Mucosa of rectum (tissue), 2 donors: ENCODE measurements at regions not wholly inside any gene's neighbourhood (a gene's known extent, or its start where the extent isn't known, plus 50 kb on each side); places are given as distances from the start of the nearest gene placed in this dataset.

ENCODE experiments used
- H3K27ac ChIP-seq, 2 donors: one replicate each; pipeline ENCODE4 v1.7.0; 2013; ENCODE audit warnings: inconsistent platforms in 2 of 2, low read depth in 2 of 2, low read length in 2 of 2
- H3K27me3 ChIP-seq, 2 donors: one replicate each; pipeline ENCODE4 v1.7.0; 2013; ENCODE audit warnings: low read length in 2 of 2; ENCODE audit not compliant: control insufficient read depth in 2 of 2, insufficient read depth in 2 of 2
- H3K36me3 ChIP-seq, 2 donors: one replicate each; pipeline ENCODE4 v1.7.0; 2013; ENCODE audit warnings: low read length in 2 of 2; ENCODE audit not compliant: control insufficient read depth in 2 of 2, insufficient read depth in 2 of 2
- H3K4me1 ChIP-seq, 2 donors: one replicate each; pipeline ENCODE4 v1.7.0; 2013; ENCODE audit warnings: low read length in 2 of 2, mild to moderate bottlenecking in 1 of 2; ENCODE audit not compliant: control insufficient read depth in 2 of 2, insufficient read depth in 2 of 2
- H3K4me3 ChIP-seq, 2 donors: one replicate each; pipeline ENCODE4 v1.7.0; 2013; ENCODE audit warnings: low read length in 2 of 2
- H3K9ac ChIP-seq, 2 donors: one replicate each; pipeline ENCODE4 v1.7.0; 2013; ENCODE audit warnings: low read length in 2 of 2, low read depth in 1 of 2, mild to moderate bottlenecking in 1 of 2
- H3K9me3 ChIP-seq, 2 donors: one replicate each; pipeline ENCODE4 v1.7.0; 2013; ENCODE audit warnings: low read length in 2 of 2; ENCODE audit not compliant: control insufficient read depth in 2 of 2
- donor health status: healthy.
- donor health status: Normal muscosa, but diverticular disease.

GRCh38 chr9:16210440-16210839, 657.6 kb downstream of the CCDC171 start:
- no peaks in the 10 kb centered on the region for H3K27me3 ChIP-seq
- H3K4me3 ChIP-seq: no peak overlapping the region
- no peaks in the 10 kb centered on the region for H3K36me3 ChIP-seq
- no peak overlapping the region for H3K9ac ChIP-seq
- H3K27ac ChIP-seq: no peak overlapping the region
- peaks cover 2 to 4% of the 10 kb centered on the region in 2 donors for H3K4me1 ChIP-seq
- H3K9me3 ChIP-seq: no peaks in the 10 kb centered on the region

- no peaks in the 10 kb centered on the region for H3K27me3 ChIP-seq
- no peak overlapping the region for H3K4me3 ChIP-seq
- no peak overlapping the region for H3K27ac ChIP-seq
- no peak overlapping the region for H3K9ac ChIP-seq
- peaks cover 2 to 4% of the 10 kb centered on the region in 2 donors for H3K4me1 ChIP-seq
- no peaks in the 10 kb centered on the region for H3K9me3 ChIP-seq
- no peaks in the 10 kb centered on the region for H3K36me3 ChIP-seq
Observed at GRCh38 chr9:16211946-16212345, 658.5 kb downstream of the BNC2 start.

- Histone ChIP-seq H3K4me3 (no peak overlapping the region), H3K27ac (no peak overlapping the region), H3K9me3 (no peaks in the 10 kb centered on the region), H3K4me1 (peaks cover 2 to 4% of the 10 kb centered on the region in 2 donors), H3K27me3 (no peaks in the 10 kb centered on the region), H3K9ac (no peak overlapping the region), H3K36me3 (no peaks in the 10 kb centered on the region)
Observed at GRCh38 chr9:16213781-16214515, 656.5 kb downstream of the BNC2 start.

GRCh38 chr9:16214677-16215352, 655.7 kb downstream of the BNC2 start:
- Histone ChIP-seq H3K36me3 (no peaks in the 10 kb centered on the region), H3K4me1 (peaks cover 2 to 4% of the 10 kb centered on the region in 2 donors), H3K27ac (peak overlapping the region in 1 of 2 donors; percentile 27), H3K27me3 (no peaks in the 10 kb centered on the region), H3K9ac (no peak overlapping the region), H3K9me3 (no peaks in the 10 kb centered on the region), H3K4me3 (no peak overlapping the region)

- Histone ChIP-seq H3K27ac (no peak overlapping the region), H3K4me3 (no peak overlapping the region)
Observed at GRCh38 chr9:16215353-16215680, 655.2 kb downstream of the BNC2 start.

GRCh38 chr9:16217943-16218701, 652.3 kb downstream of the BNC2 start:
- H3K4me3 ChIP-seq: no peak overlapping the region
- no peaks in the 10 kb centered on the region for H3K9me3 ChIP-seq
- peaks cover 1 to 9% of the 10 kb centered on the region in 2 donors for H3K4me1 ChIP-seq
- H3K36me3 ChIP-seq: no peaks in the 10 kb centered on the region
- no peak overlapping the region for H3K27ac ChIP-seq
- H3K27me3 ChIP-seq: no peaks in the 10 kb centered on the region
- H3K9ac ChIP-seq: no peak overlapping the region

More at GRCh38 chr9:16215353-16215680, 655.2 kb downstream of the BNC2 start:
- Histone ChIP-seq H3K9ac (no peak overlapping the region), H3K4me1 (peaks cover 2 to 4% of the 10 kb centered on the region in 2 donors), H3K27me3 (no peaks in the 10 kb centered on the region), H3K36me3 (no peaks in the 10 kb centered on the region), H3K9me3 (no peaks in the 10 kb centered on the region)

GRCh38 chr9:16221366-16221765, 649.1 kb downstream of the BNC2 start:
- Histone ChIP-seq H3K27ac (no peak overlapping the region), H3K9ac (no peak overlapping the region), H3K4me3 (no peak overlapping the region)

GRCh38 chr9:16221822-16222547, 648.5 kb downstream of the BNC2 start:
- Histone ChIP-seq H3K9ac (no peak overlapping the region), H3K9me3 (no peaks in the 10 kb centered on the region), H3K36me3 (no peaks in the 10 kb centered on the region), H3K27ac (no peak overlapping the region), H3K4me3 (no peak overlapping the region), H3K27me3 (no peaks in the 10 kb centered on the region), H3K4me1 (peaks cover 10 to 12% of the 10 kb centered on the region in 2 donors)

More at GRCh38 chr9:16221366-16221765, 649.1 kb downstream of the BNC2 start:
- H3K27me3 ChIP-seq: no peaks in the 10 kb centered on the region
- H3K36me3 ChIP-seq: no peaks in the 10 kb centered on the region
- H3K9me3 ChIP-seq: no peaks in the 10 kb centered on the region
- peaks cover 10 to 12% of the 10 kb centered on the region in 2 donors for H3K4me1 ChIP-seq

GRCh38 chr9:16223074-16223871, 647.2 kb downstream of the BNC2 start:
- no peak overlapping the region for H3K9ac ChIP-seq
- H3K27me3 ChIP-seq: no peaks in the 10 kb centered on the region
- peaks cover 10 to 12% of the 10 kb centered on the region in 2 donors for H3K4me1 ChIP-seq
- no peaks in the 10 kb centered on the region for H3K36me3 ChIP-seq
- H3K27ac ChIP-seq: no peak overlapping the region
- no peak overlapping the region for H3K4me3 ChIP-seq
- H3K9me3 ChIP-seq: no peaks in the 10 kb centered on the region
